Vagina (tissue), 2 donors: ENCODE measurements at regions not wholly inside any gene's neighbourhood (a gene's known extent, or its start where the extent isn't known, plus 50 kb on each side); places are given as distances from the start of the nearest gene placed in this dataset.

Experiments used
- CTCF ChIP-seq, 3 experiments: fragments of 450-650 bp in 2 of 3; fragments of 200-600 bp in 1 of 3; sonication (generic) in 1 of 3; IDR thresholded peaks; one replicate each; pipeline ENCODE4 v1.5.1; 2017 to 2019; ENCODE audit warnings: antibody characterized with exemption in 3 of 3, mild to moderate bottlenecking in 2 of 3, moderate library complexity in 2 of 3
- POLR2AphosphoS5 ChIP-seq, 2 donors: sonication (generic); formaldehyde crosslinking; IDR thresholded peaks; one replicate each; pipeline ENCODE4 v1.9.0; 2017; ENCODE audit warnings: antibody characterized with exemption in 2 of 2, mild to moderate bottlenecking in 2 of 2, low read depth in 1 of 2; ENCODE audit not compliant: insufficient read depth in 1 of 2

- TF ChIP-seq CTCF (IDR thresholded peaks at IDR 0.05) (no peak), POLR2AphosphoS5 (IDR thresholded peaks at IDR 0.05; ENCODE audit: insufficient read depth in 1 of 2, low read depth in 1 of 2) (no peak)
Observed at GRCh38 chr5:178780581-178781498, 50.4 kb upstream of the ZNF354A start.
